Omental fat pad (tissue), 3 donors: ENCODE measurements at regions not wholly inside any gene's neighbourhood (a gene's known extent, or its start where the extent isn't known, plus 50 kb on each side); places are given as distances from the start of the nearest gene placed in this dataset.
"Not testable (repeated sequence)": the region's sequence is repeated elsewhere in the genome, so short reads cannot be mapped to it uniquely, and the experiment has no call there.

Source experiments
- ATAC-seq: fragments of 150-250 bp; one replicate; pipeline ENCODE4 v1.9.1; 2016; ENCODE audit warnings: mild to moderate bottlenecking, moderate library complexity; ENCODE audit not compliant: low FRiP score
- DNase-seq: peaks from one replicate; pipeline ENCODE4 v3.0.0-alpha.2; 2019; ENCODE audit warnings: low spot score
- CTCF ChIP-seq, 3 donors: fragments of 450-650 bp; IDR thresholded peaks; one replicate each; pipeline ENCODE4 v1.5.1; 2016 to 2017; ENCODE audit warnings: antibody characterized with exemption in 3 of 3, mild to moderate bottlenecking in 3 of 3, moderate library complexity in 2 of 3

- ATAC-seq (no peak), DNase-seq (no peak)
- TF ChIP-seq CTCF (IDR thresholded peaks at IDR 0.05), result no peak
Measured at GRCh38 chr5:24265306-24265705, 379.5 kb downstream of the CDH10 start.

GRCh38 chr5:24268482-24269056 lies 376.2 kb downstream of the CDH10 start:
- no peak for TF ChIP-seq CTCF (IDR thresholded peaks at IDR 0.05)
- ATAC-seq (no peak), DNase-seq (no peak)

GRCh38 chr5:24271702-24272118 lies 373.1 kb downstream of the CDH10 start:
- ATAC-seq, DNase-seq: not testable (repeated sequence)

GRCh38 chr5:24272741-24273140 lies 372.0 kb downstream of the CDH10 start:
- DNase-seq (no peak), ATAC-seq (no peak)
- TF ChIP-seq CTCF (IDR thresholded peaks at IDR 0.05), result no peak

GRCh38 chr5:24280215-24280614 lies 364.6 kb downstream of the CDH10 start:
- no peak for DNase-seq
- TF ChIP-seq CTCF (IDR thresholded peaks at IDR 0.05), result no peak
- no peak for ATAC-seq

GRCh38 chr5:24281818-24282217 lies 363.0 kb downstream of the CDH10 start:
- ATAC-seq (no peak), DNase-seq (no peak)
- TF ChIP-seq CTCF (IDR thresholded peaks at IDR 0.05), result no peak

GRCh38 chr5:24289582-24290335 lies 355.0 kb downstream of the CDH10 start:
- no peak for TF ChIP-seq CTCF (IDR thresholded peaks at IDR 0.05)
- no peak for DNase-seq
- no peak for ATAC-seq
